GM19463 (cell line): ENCODE measurements at regions not wholly inside any gene's neighbourhood (a gene's known extent, or its start where the extent isn't known, plus 50 kb on each side); places are given as distances from the start of the nearest gene placed in this dataset.

Source experiments
- ATAC-seq: cut with Tn5 transposase; IDR thresholded peaks from one replicate; pipeline ENCODE4 v1.9.1; 2021; ENCODE audit warnings: mild to moderate bottlenecking, moderate library complexity; ENCODE audit not compliant: unreplicated experiment

DNA sequence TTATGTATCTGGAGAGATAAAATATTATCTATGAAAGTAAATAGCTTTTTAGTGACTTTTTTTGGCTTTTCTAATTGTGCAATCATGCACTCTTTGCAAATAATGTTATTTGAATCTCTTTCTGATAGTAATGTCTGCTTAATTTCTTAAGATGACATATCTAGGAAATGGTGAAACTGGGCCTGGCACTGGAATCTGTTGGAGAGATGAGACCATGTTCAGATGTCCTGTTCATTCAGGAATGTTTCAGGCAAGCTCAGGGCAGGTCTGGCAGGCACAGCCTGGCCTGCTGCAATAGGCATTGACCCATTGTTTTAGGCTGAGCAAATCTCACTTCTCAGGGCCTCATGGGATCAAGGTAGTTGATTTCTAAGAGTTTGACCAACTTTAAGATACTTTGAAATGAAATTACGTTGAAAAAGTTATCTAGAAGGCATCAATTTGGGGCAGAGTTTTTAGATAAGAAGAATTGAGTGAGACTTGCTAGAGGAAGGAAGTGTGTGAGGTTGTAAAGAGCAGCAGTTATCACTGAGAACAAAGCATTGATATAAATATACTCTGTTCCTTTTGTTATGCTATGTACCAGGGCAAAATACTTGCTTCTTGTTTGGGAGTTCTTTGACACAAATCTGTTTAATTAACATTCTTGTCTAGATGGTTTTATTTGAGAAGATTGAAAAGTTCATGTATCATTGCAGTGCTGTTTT is 133.0 kb upstream of the LEF1 start:
- no peak for ATAC-seq

DNA sequence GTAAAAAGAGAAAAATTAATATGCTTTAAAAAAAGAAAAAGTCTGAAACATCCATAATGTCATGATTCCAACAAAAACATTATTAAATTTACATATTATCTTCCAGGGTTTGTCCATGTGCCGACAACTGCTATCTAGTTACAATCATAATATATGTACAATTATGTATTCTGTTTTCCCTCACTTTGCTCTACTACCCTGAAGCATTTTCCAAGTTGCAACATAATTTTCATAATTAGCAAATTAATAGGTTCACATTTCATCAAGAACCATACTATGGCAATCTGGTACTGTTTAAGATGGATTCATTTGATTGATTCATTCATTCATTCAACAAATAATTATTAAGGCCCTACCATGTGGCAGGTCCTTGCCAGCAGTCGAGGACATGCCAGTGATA is 128.9 kb upstream of the LEF1 start:
- no peak for ATAC-seq

GRCh38 chr4:108292229-108292628 is 123.5 kb upstream of the LEF1 start:
- ATAC-seq, result no peak

DNA sequence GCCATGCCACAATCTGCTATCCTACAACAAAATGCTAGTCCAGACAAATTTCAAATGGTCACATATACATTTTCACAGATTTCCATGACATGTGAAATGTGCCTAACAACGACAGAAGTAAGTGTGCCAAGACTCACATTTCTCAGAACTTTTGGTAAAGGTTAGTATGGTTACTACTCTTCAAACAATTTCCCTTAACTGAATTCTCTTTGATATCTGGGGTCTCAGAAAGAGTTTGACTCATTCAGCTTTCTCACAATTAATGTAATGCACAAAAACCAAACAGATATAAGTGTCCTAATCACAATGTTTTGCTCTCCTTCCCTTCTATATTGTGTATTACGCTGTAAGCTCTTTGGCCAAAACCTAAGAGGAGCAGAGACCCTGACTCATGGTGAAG is 122.4 kb upstream of the LEF1 start:
- ATAC-seq, result no peak

GRCh38 chr4:108287834-108288413 is 119.2 kb upstream of the LEF1 start:
- ATAC-seq, result no peak

DNA sequence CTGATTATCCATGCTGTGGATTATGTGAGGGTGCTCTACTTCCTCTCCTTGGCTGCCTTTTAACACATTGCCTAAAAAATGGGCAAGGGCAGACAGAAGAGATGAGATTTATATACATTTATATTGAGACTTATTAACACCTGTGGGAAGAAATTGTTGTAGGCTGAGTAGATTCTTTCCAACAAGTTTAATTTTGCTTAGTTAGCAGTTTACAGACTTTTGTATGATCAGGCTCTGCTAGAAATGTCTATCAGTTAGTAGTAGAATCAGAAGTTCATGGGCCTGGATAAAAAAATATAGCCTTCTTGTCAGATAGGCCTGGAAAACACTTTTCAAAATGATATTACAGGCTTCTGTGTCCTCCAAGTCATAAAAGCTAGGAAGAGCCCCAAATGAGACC is 111.3 kb upstream of the LEF1 start:
- ATAC-seq, result no peak

DNA sequence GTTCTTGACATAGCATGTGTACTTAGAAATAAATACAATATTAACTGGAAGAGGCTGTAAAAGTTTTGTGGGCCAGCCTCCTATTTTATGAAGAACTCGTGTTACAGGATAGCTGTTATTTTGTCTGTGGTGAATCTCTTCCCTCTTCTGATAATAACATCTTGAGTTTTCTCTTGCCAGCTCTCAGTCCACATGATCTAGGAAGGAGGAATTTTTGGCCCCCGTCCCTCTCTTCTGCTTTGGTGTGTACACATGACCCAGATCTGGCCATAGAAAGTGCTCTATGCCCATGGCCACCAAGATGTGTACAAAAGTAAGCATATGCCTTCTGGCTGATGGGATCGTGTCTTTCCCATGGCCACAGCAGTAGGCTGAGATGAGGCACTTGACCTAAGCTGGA is 108.0 kb upstream of the LEF1 start:
- ATAC-seq, result no peak

GRCh38 chr4:108272986-108273385 is 104.3 kb upstream of the LEF1 start:
- ATAC-seq, result no peak

DNA sequence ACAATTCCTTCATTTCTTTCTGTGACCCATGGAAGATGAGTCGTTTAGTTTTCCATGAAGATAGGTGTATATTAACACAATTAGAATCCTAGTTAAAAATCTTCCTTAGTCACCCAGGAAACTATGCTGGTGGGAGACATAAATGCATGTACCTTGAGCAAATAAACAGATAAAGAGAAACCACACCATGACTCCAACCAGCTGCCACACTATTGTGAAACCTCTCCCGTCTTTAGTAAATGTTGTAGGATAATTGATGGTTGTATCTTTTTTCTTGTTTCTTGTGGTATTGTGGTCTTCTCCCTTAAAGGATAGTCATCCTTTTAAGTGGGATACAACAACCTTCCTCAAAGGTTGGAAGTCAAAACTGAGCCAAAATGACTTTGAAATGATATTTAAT is 103.8 kb upstream of the LEF1 start:
- ATAC-seq, result no peak

GRCh38 chr4:108272046-108272445 is 103.3 kb upstream of the LEF1 start:
- ATAC-seq, result no peak

- no peak for ATAC-seq
Measured at GRCh38 chr4:108270466-108271450, 102.0 kb upstream of the LEF1 start.

GRCh38 chr4:108264693-108265092 is 96.0 kb upstream of the LEF1 start:
- ATAC-seq, result no peak

DNA sequence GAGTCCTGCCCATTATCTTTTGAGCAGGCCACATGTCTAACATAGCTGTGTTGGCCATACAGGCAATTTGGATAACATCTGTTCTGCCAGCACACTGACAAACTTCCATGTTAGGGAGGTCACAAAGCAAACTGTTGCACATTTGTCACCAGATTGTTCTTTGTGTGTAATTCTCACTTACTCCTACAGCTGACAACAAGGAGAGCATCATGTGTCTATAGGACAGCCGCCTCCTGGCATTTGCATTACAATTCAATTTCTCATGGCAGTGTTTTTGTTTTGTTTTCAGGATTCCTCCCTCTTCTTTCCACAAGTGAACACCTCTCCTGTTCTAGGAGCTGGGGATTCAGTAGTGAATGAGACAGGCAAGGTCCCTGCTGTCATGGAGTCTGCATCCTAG is 94.3 kb upstream of the LEF1 start:
- ATAC-seq, result no peak

- ATAC-seq, result no peak
Measured at GRCh38 chr4:108261026-108261425, 92.3 kb upstream of the LEF1 start.

DNA sequence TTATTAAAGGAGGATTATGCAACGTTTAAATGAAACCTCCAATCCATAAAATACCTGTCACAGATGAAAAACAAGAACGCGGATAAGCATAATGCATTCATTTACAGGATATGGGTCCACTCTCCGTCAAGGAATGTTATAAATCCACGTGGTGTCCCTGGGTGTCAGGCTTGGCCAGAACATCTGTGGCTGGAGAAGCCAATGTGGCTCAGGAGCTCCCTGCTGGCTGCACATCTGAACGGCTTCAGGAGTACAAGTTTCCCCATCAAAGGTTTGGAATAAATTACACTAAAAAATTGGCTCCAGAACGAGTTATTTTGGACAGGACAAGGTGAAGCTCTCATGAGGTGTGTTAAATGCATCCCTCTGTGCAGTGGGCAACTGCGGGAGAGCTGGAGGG is 87.8 kb upstream of the LEF1 start:
- ATAC-seq, result no peak

DNA sequence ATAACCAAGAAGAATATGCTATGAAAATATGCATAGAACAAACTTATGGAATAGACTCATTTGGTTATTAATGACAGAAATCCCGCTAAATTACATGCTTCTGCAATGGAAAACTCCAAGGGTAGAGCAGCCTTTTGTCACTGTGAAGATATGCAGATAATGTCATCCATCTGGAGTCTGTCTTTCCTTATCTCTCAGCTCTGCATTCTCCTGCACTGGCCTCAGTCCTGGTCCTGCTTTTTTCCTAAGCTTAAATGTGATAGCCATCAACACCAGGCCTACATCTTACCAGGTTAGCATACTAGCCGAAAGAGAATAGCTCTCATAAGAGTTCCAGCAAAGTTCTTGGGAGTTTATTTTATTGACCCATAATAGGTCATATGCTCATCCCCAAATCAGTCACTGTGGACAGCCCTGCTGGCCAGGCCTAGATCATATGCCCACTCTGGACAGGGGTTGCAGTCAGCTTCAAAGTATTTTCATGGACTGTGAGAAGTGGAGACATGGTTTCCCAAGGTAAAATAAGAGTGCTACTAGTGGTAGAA is 86.5 kb upstream of the LEF1 start:
- ATAC-seq, result no peak

DNA sequence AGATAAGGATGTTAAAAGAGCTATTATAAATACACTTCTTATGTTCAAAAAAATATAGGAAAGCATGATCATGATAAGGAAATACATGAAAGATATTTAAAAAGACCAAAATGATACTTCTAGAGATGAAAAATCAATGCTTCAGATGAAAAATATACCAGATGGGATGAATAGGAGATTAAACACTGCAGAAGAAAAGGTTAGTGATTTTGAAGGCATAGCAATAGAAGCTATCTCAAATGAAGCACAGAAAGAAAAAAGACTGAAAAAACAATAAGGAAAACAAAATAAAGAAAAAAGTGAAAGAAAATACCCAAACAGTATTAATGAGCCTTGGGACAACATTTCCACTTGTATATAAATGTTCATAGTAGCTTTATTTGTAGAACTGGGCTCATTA is 80.7 kb upstream of the LEF1 start:
- ATAC-seq, result no peak

GRCh38 chr4:108247387-108248049 is 78.8 kb upstream of the LEF1 start:
- ATAC-seq, result no peak

- no peak for ATAC-seq
Measured at GRCh38 chr4:108244606-108245005, 75.9 kb upstream of the LEF1 start.

- no peak for ATAC-seq
Measured at GRCh38 chr4:108240366-108240765, 71.6 kb upstream of the LEF1 start.

GRCh38 chr4:108237693-108238092 is 69.0 kb upstream of the LEF1 start:
- ATAC-seq, result no peak
